Loucy (cell line): ENCODE measurements at regions not wholly inside any gene's neighbourhood (a gene's known extent, or its start where the extent isn't known, plus 50 kb on each side); places are given as distances from the start of the nearest gene placed in this dataset.

Experiments used
- EZH2phosphoT487 ChIP-seq: fragments of 200-600 bp; IDR thresholded peaks from 2 replicates; pipeline ENCODE4 v1.6.1; 2018; ENCODE audit warnings: antibody characterized with exemption, mild to moderate bottlenecking, moderate library complexity, borderline replicate concordance
- TF ChIP-seq, protein P1 (sequence below): fragments of 200-600 bp; sonication (generic); conservative IDR thresholded peaks from 2 replicates; pipeline ENCODE4 v1.5.1; 2014; ENCODE audit warnings: mild to moderate bottlenecking, antibody characterized with exemption, low read length

DNA sequence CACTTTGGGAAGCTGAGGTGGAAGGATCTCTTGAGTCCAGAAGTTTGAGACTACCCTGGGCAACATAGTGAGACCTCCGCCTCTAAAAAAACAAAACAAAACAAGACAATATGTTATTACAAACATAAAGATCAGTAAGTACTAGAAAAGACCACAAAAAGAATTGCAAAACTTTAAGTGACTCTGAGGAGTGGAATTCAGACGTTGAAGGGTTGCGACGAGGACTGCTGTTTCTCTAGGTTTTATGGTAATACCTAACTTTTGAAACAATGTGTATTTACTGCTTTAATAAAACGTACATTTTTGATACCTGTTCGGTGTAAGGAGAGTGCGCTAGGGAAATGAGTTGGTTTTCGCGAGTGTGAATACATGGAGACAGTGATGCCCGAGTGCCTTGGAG, 250.4 kb downstream of the GATA3 start:
- TF ChIP-seq, protein P1, sequence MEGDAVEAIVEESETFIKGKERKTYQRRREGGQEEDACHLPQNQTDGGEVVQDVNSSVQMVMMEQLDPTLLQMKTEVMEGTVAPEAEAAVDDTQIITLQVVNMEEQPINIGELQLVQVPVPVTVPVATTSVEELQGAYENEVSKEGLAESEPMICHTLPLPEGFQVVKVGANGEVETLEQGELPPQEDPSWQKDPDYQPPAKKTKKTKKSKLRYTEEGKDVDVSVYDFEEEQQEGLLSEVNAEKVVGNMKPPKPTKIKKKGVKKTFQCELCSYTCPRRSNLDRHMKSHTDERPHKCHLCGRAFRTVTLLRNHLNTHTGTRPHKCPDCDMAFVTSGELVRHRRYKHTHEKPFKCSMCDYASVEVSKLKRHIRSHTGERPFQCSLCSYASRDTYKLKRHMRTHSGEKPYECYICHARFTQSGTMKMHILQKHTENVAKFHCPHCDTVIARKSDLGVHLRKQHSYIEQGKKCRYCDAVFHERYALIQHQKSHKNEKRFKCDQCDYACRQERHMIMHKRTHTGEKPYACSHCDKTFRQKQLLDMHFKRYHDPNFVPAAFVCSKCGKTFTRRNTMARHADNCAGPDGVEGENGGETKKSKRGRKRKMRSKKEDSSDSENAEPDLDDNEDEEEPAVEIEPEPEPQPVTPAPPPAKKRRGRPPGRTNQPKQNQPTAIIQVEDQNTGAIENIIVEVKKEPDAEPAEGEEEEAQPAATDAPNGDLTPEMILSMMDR: no peak
- TF ChIP-seq EZH2phosphoT487: no peak
